ENCODE measurements at regions not wholly inside any gene's neighbourhood (a gene's known extent, or its start where the extent isn't known, plus 50 kb on each side); places are given as distances from the start of the nearest gene placed in this dataset.
A peak's percentile ranks its signal among the peaks of the same experiment; 100 is the strongest.
"Not testable (repeated sequence)": the region's sequence is repeated elsewhere in the genome, so short reads cannot be mapped to it uniquely, and the experiment has no call there.

GRCh38 chr10:130341356-130341755 is 205.2 kb downstream of the GLRX3 start:
- DNase-seq = peak; percentile 19 to 20
- no CpG with 5 or more reads among the region's 6 CpGs for WGBS (ENCODE audit: insufficient coverage, low lambda C conversion rate)
- no peaks in the 10 kb centered on the region for H3K9me3 ChIP-seq (ENCODE audit: control insufficient read depth, low read depth, low read length)
- no peak overlapping the region for H3K4me3 ChIP-seq (ENCODE audit: low read length)
- H3K4me1 ChIP-seq (ENCODE audit: control insufficient read depth, insufficient read depth, low read length) = no peaks in the 10 kb centered on the region
- H3K27ac ChIP-seq (ENCODE audit: low read length) = no peak overlapping the region
- no peaks in the 10 kb centered on the region for H3K36me3 ChIP-seq (ENCODE audit: control insufficient read depth, insufficient read depth, low read length)
- H3K27me3 ChIP-seq (ENCODE audit: control insufficient read depth, insufficient read depth, low read length) = peaks cover 2% of the 10 kb centered on the region

- Histone ChIP-seq H3K4me3 (ENCODE audit: low read length) (no peak overlapping the region), H3K27ac (ENCODE audit: low read length) (no peak overlapping the region), H3K36me3 (ENCODE audit: control insufficient read depth, insufficient read depth, low read length) (no peaks in the 10 kb centered on the region), H3K27me3 (ENCODE audit: control insufficient read depth, insufficient read depth, low read length) (peaks cover 2% of the 10 kb centered on the region), H3K4me1 (ENCODE audit: control insufficient read depth, insufficient read depth, low read length) (no peaks in the 10 kb centered on the region), H3K9me3 (ENCODE audit: control insufficient read depth, low read depth, low read length) (no peaks in the 10 kb centered on the region)
- WGBS (ENCODE audit: insufficient coverage, low lambda C conversion rate) = no CpG with 5 or more reads among the region's 1 CpG
- no peak for DNase-seq
Measured at GRCh38 chr10:130345728-130346127, 209.5 kb downstream of the GLRX3 start.

GRCh38 chr10:130350996-130351395 is 214.8 kb downstream of the GLRX3 start:
- H3K27me3 ChIP-seq (ENCODE audit: control insufficient read depth, insufficient read depth, low read length) = no peaks in the 10 kb centered on the region
- no peak overlapping the region for H3K27ac ChIP-seq (ENCODE audit: low read length)
- no CpG with 5 or more reads among the region's 3 CpGs for WGBS (ENCODE audit: insufficient coverage, low lambda C conversion rate)
- no peaks in the 10 kb centered on the region for H3K4me1 ChIP-seq (ENCODE audit: control insufficient read depth, insufficient read depth, low read length)
- no peaks in the 10 kb centered on the region for H3K9me3 ChIP-seq (ENCODE audit: control insufficient read depth, low read depth, low read length)
- DNase-seq = no peak
- no peaks in the 10 kb centered on the region for H3K36me3 ChIP-seq (ENCODE audit: control insufficient read depth, insufficient read depth, low read length)
- H3K4me3 ChIP-seq (ENCODE audit: low read length) = no peak overlapping the region

GRCh38 chr10:130351466-130352290 is 215.5 kb downstream of the GLRX3 start:
- Histone ChIP-seq H3K9me3 (ENCODE audit: control insufficient read depth, low read depth, low read length) (no peaks in the 10 kb centered on the region), H3K27ac (ENCODE audit: low read length) (no peak overlapping the region), H3K27me3 (ENCODE audit: control insufficient read depth, insufficient read depth, low read length) (no peaks in the 10 kb centered on the region), H3K36me3 (ENCODE audit: control insufficient read depth, insufficient read depth, low read length) (no peaks in the 10 kb centered on the region), H3K4me3 (ENCODE audit: low read length) (no peak overlapping the region), H3K4me1 (ENCODE audit: control insufficient read depth, insufficient read depth, low read length) (no peaks in the 10 kb centered on the region)
- no CpG with 5 or more reads among the region's 17 CpGs for WGBS (ENCODE audit: insufficient coverage, low lambda C conversion rate)
- no peak for DNase-seq

GRCh38 chr10:130352291-130352645 is 216.1 kb downstream of the GLRX3 start:
- no peak overlapping the region for H3K27ac ChIP-seq (ENCODE audit: low read length)

GRCh38 chr10:130353928-130354572 is 217.9 kb downstream of the GLRX3 start:
- Histone ChIP-seq H3K4me1 (ENCODE audit: control insufficient read depth, insufficient read depth, low read length) (no peaks in the 10 kb centered on the region), H3K9me3 (ENCODE audit: control insufficient read depth, low read depth, low read length) (no peaks in the 10 kb centered on the region), H3K36me3 (ENCODE audit: control insufficient read depth, insufficient read depth, low read length) (no peaks in the 10 kb centered on the region), H3K27me3 (ENCODE audit: control insufficient read depth, insufficient read depth, low read length) (no peaks in the 10 kb centered on the region), H3K4me3 (ENCODE audit: low read length) (no peak overlapping the region), H3K27ac (ENCODE audit: low read length) (no peak overlapping the region)
- no peak for DNase-seq
- WGBS (ENCODE audit: insufficient coverage, low lambda C conversion rate) = no CpG with 5 or more reads among the region's 10 CpGs

More at GRCh38 chr10:130352291-130352645, 216.1 kb downstream of the GLRX3 start:
- Histone ChIP-seq H3K36me3 (ENCODE audit: control insufficient read depth, insufficient read depth, low read length) (no peaks in the 10 kb centered on the region), H3K27me3 (ENCODE audit: control insufficient read depth, insufficient read depth, low read length) (no peaks in the 10 kb centered on the region), H3K4me3 (ENCODE audit: low read length) (no peak overlapping the region), H3K4me1 (ENCODE audit: control insufficient read depth, insufficient read depth, low read length) (no peaks in the 10 kb centered on the region), H3K9me3 (ENCODE audit: control insufficient read depth, low read depth, low read length) (no peaks in the 10 kb centered on the region)
- no peak for DNase-seq
- WGBS (ENCODE audit: insufficient coverage, low lambda C conversion rate) = no CpG with 5 or more reads among the region's 9 CpGs

GRCh38 chr10:130354573-130354954 is 218.4 kb downstream of the GLRX3 start:
- no peak overlapping the region for H3K4me3 ChIP-seq (ENCODE audit: low read length)
- DNase-seq = no peak
- H3K36me3 ChIP-seq (ENCODE audit: control insufficient read depth, insufficient read depth, low read length) = no peaks in the 10 kb centered on the region
- H3K9me3 ChIP-seq (ENCODE audit: control insufficient read depth, low read depth, low read length) = no peaks in the 10 kb centered on the region
- no peaks in the 10 kb centered on the region for H3K27me3 ChIP-seq (ENCODE audit: control insufficient read depth, insufficient read depth, low read length)
- no CpG with 5 or more reads among the region's 8 CpGs for WGBS (ENCODE audit: insufficient coverage, low lambda C conversion rate)
- no peaks in the 10 kb centered on the region for H3K4me1 ChIP-seq (ENCODE audit: control insufficient read depth, insufficient read depth, low read length)
- H3K27ac ChIP-seq (ENCODE audit: low read length) = no peak overlapping the region

GRCh38 chr10:130354976-130355795 is 219.0 kb downstream of the GLRX3 start:
- WGBS (ENCODE audit: insufficient coverage, low lambda C conversion rate) = no CpG with 5 or more reads among the region's 20 CpGs
- H3K9me3 ChIP-seq (ENCODE audit: control insufficient read depth, low read depth, low read length) = no peaks in the 10 kb centered on the region
- DNase-seq = no peak
- H3K27me3 ChIP-seq (ENCODE audit: control insufficient read depth, insufficient read depth, low read length) = no peaks in the 10 kb centered on the region
- H3K4me1 ChIP-seq (ENCODE audit: control insufficient read depth, insufficient read depth, low read length) = no peaks in the 10 kb centered on the region
- H3K4me3 ChIP-seq (ENCODE audit: low read length) = no peak overlapping the region
- H3K27ac ChIP-seq (ENCODE audit: low read length) = no peak overlapping the region
- H3K36me3 ChIP-seq (ENCODE audit: control insufficient read depth, insufficient read depth, low read length) = no peaks in the 10 kb centered on the region

GRCh38 chr10:130356429-130356828 is 220.2 kb downstream of the GLRX3 start:
- H3K9me3 ChIP-seq (ENCODE audit: control insufficient read depth, low read depth, low read length); H3K4me3 ChIP-seq (ENCODE audit: low read length); H3K36me3 ChIP-seq (ENCODE audit: control insufficient read depth, insufficient read depth, low read length); H3K27me3 ChIP-seq (ENCODE audit: control insufficient read depth, insufficient read depth, low read length); DNase-seq; H3K4me1 ChIP-seq (ENCODE audit: control insufficient read depth, insufficient read depth, low read length); H3K27ac ChIP-seq (ENCODE audit: low read length): not testable (repeated sequence)
- no CpG with 5 or more reads among the region's 23 CpGs for WGBS (ENCODE audit: insufficient coverage, low lambda C conversion rate)

- Histone ChIP-seq H3K9me3 (ENCODE audit: control insufficient read depth, low read depth, low read length) (no peaks in the 10 kb centered on the region), H3K36me3 (ENCODE audit: control insufficient read depth, insufficient read depth, low read length) (no peaks in the 10 kb centered on the region), H3K4me3 (ENCODE audit: low read length) (no peak overlapping the region), H3K4me1 (ENCODE audit: control insufficient read depth, insufficient read depth, low read length) (peaks cover 3% of the 10 kb centered on the region), H3K27me3 (ENCODE audit: control insufficient read depth, insufficient read depth, low read length) (no peaks in the 10 kb centered on the region), H3K27ac (ENCODE audit: low read length) (no peak overlapping the region)
- WGBS (ENCODE audit: insufficient coverage, low lambda C conversion rate) = no CpG with 5 or more reads among the region's 9 CpGs
- no peak for DNase-seq
Measured at GRCh38 chr10:130357226-130357625, 221.0 kb downstream of the GLRX3 start.
